Heart left ventricle (tissue), 13 donors: ENCODE measurements at regions not wholly inside any gene's neighbourhood (a gene's known extent, or its start where the extent isn't known, plus 50 kb on each side); places are given as distances from the start of the nearest gene placed in this dataset.

ENCODE experiments used
- POLR2A ChIP-seq, 2 donors: fragments of 450-650 bp; IDR thresholded peaks; one replicate each; pipeline ENCODE4 v1.6.1; 2017; ENCODE audit warnings: antibody characterized with exemption in 2 of 2, mild to moderate bottlenecking in 2 of 2, moderate library complexity in 2 of 2
- TF ChIP-seq, protein P1 (sequence below), 12 donors: fragments of 200-600 bp; sonication (generic) in 4 of 12; IDR thresholded peaks; one replicate each; pipeline versions ENCODE4 v1.5.0 to v1.8.0; 2018 to 2022; ENCODE audit warnings: antibody characterized with exemption in 12 of 12, mild to moderate bottlenecking in 5 of 12
- donor health status: ischemic (EF 13 %, LVEDD 7.1; RV severe dilation, severe dysfunction).
- donor health status: DM: no; HTN: yes; CAD: no.
- donor health status: DM: no; HTN: no; CAD: no.
- donor health status: ischemic (EF 25% LVEDD 6.9; RV normal size, moderate dysfunction).
- donor health status: ischemic (EF 25% LVEDD 5.7; RV mildly dilated, moderate dysfunction).
- donor health status: ischemic (EF 35%, LVEDD 5.7; RV mildly dilated, moderate dysfunction).
- donor health status: nonischemic (EF 11% LVEDD 7.7; RV severe dilation, severe dysfunction).
- donor health status: DM: yes; HTN: yes; CAD: no.
- donor health status: PGD.
- donor health status: ischemic (EF 29% LVEDD 5.4; RV normal size, mild dysfunction).
- donor health status: nonischemic (EF 23%, LVEDD 6.1; RV moderate dilation, normal function).

GRCh38 chr6:145283856-145284255 lies 451.5 kb downstream of the EPM2A start:
- TF ChIP-seq, protein P1, sequence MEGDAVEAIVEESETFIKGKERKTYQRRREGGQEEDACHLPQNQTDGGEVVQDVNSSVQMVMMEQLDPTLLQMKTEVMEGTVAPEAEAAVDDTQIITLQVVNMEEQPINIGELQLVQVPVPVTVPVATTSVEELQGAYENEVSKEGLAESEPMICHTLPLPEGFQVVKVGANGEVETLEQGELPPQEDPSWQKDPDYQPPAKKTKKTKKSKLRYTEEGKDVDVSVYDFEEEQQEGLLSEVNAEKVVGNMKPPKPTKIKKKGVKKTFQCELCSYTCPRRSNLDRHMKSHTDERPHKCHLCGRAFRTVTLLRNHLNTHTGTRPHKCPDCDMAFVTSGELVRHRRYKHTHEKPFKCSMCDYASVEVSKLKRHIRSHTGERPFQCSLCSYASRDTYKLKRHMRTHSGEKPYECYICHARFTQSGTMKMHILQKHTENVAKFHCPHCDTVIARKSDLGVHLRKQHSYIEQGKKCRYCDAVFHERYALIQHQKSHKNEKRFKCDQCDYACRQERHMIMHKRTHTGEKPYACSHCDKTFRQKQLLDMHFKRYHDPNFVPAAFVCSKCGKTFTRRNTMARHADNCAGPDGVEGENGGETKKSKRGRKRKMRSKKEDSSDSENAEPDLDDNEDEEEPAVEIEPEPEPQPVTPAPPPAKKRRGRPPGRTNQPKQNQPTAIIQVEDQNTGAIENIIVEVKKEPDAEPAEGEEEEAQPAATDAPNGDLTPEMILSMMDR (IDR thresholded peaks at IDR 0.05) = no peak
- TF ChIP-seq POLR2A (IDR thresholded peaks at IDR 0.05) = no peak
